ENCODE measurements at regions not wholly inside any gene's neighbourhood (a gene's known extent, or its start where the extent isn't known, plus 50 kb on each side); places are given as distances from the start of the nearest gene placed in this dataset.

GRCh38 chr6:165714907-165715306 lies 51.9 kb upstream of the PDE10A start:
- H3K4me3 ChIP-seq (ENCODE audit: low read length) = no peak overlapping the region
- no peak for DNase-seq (ENCODE audit: low read depth)
- TF ChIP-seq, protein P1, sequence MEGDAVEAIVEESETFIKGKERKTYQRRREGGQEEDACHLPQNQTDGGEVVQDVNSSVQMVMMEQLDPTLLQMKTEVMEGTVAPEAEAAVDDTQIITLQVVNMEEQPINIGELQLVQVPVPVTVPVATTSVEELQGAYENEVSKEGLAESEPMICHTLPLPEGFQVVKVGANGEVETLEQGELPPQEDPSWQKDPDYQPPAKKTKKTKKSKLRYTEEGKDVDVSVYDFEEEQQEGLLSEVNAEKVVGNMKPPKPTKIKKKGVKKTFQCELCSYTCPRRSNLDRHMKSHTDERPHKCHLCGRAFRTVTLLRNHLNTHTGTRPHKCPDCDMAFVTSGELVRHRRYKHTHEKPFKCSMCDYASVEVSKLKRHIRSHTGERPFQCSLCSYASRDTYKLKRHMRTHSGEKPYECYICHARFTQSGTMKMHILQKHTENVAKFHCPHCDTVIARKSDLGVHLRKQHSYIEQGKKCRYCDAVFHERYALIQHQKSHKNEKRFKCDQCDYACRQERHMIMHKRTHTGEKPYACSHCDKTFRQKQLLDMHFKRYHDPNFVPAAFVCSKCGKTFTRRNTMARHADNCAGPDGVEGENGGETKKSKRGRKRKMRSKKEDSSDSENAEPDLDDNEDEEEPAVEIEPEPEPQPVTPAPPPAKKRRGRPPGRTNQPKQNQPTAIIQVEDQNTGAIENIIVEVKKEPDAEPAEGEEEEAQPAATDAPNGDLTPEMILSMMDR (conservative IDR thresholded peaks at IDR 0.05; ENCODE audit: low read length) = no peak

GRCh38 chr6:165713845-165714466 lies 50.9 kb upstream of the PDE10A start:
- DNase-seq (ENCODE audit: low read depth) = no peak
- TF ChIP-seq, protein P1 (conservative IDR thresholded peaks at IDR 0.05; ENCODE audit: low read length) = no peak
- H3K4me3 ChIP-seq (ENCODE audit: low read length) = no peak overlapping the region

Measured in AG10803 (cell line).